ES-I3 (cell line): ENCODE measurements at regions not wholly inside any gene's neighbourhood (a gene's known extent, or its start where the extent isn't known, plus 50 kb on each side); places are given as distances from the start of the nearest gene placed in this dataset.

Experiments
- H3K36me3 ChIP-seq: 2 replicates; pipeline ENCODE4 v1.6.1; 2013; ENCODE audit warnings: mild to moderate bottlenecking, low read length, control low read depth, moderate library complexity; ENCODE audit not compliant: insufficient read depth
- H3K4me1 ChIP-seq: 2 replicates; pipeline ENCODE4 v1.6.1; 2013; ENCODE audit warnings: mild to moderate bottlenecking, control low read depth, low read length; ENCODE audit not compliant: insufficient read depth
- H3K9ac ChIP-seq: 2 replicates; pipeline ENCODE4 v1.6.1; 2013; ENCODE audit warnings: low read depth, mild to moderate bottlenecking, low read length, moderate library complexity
- H3K9me3 ChIP-seq: 2 replicates; pipeline ENCODE4 v1.6.1; 2013; ENCODE audit warnings: mild to moderate bottlenecking, low read length, moderate library complexity; ENCODE audit not compliant: control insufficient read depth, insufficient read depth

DNA sequence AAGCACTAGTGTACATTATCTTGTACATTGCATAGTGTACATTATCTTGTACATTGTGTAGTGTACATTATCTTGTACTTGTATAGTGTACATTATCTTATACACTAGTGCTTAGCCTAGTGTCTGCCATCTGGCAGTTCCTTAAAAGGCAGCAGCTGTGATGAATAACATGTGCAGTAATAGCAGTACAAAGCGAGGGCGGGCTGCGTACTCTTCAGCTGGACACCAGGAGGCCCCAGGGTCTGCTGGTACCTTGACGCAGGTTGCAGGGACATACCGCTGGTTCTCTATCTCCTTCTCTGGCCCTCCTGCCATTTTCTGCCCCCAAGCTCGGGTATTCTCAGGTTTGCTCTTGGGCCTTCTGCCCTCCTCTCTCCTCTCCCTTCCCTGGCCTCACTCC is 149.6 kb downstream of the SEC16B start:
- no peaks in the 10 kb centered on the region for H3K36me3 ChIP-seq
- peaks cover 4% of the 10 kb centered on the region for H3K4me1 ChIP-seq
- H3K9me3 ChIP-seq: no peaks in the 10 kb centered on the region
- no peak overlapping the region for H3K9ac ChIP-seq

DNA sequence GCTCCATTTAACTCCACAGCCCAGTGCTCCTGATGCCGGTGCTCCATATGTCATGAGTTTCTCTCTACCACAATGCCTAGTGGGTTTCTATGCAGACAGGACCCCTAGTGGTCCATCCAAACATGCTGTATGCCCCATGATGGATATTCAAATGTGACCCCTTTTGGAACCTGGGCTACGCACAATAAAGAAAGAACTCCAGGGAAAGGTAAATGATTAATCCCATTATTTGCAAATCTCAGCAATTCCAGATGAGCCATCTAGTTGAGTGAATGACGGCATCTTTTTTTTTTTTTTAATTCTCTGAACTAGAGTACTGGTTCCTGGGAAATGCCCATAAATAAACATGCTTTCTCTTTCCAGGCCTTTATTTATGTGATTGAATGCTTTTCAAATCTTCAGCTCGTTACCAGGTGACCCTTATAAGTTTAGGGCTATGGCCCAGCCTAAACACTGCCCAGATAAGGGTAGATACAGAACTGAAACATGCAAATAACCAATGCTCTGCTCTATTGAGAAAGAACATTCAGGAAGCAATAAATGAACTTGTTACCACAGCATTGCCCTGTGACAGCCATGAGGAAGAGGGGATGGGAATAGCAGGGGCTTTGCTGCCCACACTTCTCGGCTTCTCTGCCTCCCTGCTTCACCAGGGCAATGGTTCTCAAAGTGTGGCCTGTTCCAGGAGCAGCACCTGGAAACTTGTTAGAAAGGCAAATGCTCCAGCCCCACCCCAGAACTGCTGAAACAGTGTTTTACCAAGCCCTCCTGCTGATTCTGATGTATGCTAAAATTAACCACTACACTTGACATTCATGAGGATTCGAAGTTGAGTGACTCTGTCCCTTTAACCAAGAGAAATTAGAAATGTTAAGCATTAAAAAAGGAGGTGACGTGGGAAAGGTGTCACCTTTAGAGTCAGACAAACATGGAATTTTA is 151.7 kb downstream of the SEC16B start:
- Histone ChIP-seq H3K9me3 (no peaks in the 10 kb centered on the region), H3K4me1 (peaks cover 6% of the 10 kb centered on the region), H3K9ac (no peak overlapping the region), H3K36me3 (no peaks in the 10 kb centered on the region)

DNA sequence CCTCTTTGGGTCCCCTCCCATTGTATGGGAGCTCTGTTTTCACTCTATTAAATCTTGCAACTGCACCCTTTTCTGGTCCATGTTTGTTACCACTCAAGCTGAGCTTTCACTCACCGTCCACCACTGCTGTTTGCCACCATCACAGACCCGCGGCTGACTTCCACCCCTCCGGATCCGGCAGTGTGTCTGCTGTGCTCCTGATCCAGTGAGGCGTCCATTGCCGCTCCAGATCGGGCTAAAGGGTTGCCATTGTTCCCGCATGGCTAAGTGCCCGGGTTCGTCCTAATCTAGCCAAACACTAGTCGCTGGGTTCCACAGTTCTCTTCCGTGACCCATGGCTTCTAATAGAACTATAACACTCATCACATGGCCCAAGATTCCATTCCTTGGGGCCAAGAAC is 157.2 kb downstream of the SEC16B start:
- no peaks in the 10 kb centered on the region for H3K36me3 ChIP-seq
- no peaks in the 10 kb centered on the region for H3K9me3 ChIP-seq
- 0 out of 2 replicates have a peak, but pooled peaks cover 3% of the 10 kb centered on the region for H3K4me1 ChIP-seq
- no peak overlapping the region for H3K9ac ChIP-seq

DNA sequence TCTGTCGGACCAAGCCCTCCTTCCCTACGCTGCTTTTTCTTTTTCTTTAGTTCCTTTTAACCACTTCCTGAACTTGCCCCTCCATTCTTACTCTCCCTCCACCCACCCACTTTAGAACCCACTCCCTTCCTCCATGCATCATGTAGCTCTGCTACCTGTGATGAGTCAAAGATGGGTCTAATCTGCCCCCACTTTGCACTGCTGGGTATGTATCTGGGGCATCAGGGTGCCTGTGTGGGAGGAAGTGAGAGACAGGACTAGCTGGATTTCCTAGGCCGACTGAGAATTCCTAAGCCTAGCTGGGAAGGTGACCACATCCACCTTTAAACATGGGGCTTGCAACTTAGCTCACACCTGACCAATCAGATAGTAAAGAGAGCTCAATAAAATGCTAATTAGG is 157.7 kb downstream of the SEC16B start:
- H3K4me1 ChIP-seq: 0 out of 2 replicates have a peak, but pooled peaks cover 3% of the 10 kb centered on the region
- no peak overlapping the region for H3K9ac ChIP-seq
- H3K36me3 ChIP-seq: no peaks in the 10 kb centered on the region
- no peaks in the 10 kb centered on the region for H3K9me3 ChIP-seq

DNA sequence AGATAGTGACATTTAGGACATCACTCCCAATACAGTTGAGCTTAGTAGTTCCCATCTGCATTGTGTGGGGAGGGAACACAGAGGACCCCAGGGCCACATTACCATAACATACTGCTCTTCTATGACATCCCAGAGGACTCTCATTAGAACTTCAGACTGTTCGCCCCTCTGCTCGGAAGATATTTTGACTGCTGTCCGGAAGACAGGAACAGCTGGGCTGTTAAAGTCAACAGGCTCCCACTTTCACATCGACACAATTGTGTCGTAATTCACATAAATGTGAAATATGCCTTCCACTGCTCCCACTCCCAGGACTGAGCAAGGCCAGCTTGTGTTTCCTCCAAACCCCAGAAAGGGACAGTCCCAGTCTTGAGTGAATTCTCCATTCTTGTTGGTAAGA is 158.4 kb downstream of the SEC16B start:
- Histone ChIP-seq H3K9me3 (no peaks in the 10 kb centered on the region), H3K4me1 (0 out of 2 replicates have a peak, but pooled peaks cover 3% of the 10 kb centered on the region), H3K9ac (no peak overlapping the region), H3K36me3 (no peaks in the 10 kb centered on the region)

DNA sequence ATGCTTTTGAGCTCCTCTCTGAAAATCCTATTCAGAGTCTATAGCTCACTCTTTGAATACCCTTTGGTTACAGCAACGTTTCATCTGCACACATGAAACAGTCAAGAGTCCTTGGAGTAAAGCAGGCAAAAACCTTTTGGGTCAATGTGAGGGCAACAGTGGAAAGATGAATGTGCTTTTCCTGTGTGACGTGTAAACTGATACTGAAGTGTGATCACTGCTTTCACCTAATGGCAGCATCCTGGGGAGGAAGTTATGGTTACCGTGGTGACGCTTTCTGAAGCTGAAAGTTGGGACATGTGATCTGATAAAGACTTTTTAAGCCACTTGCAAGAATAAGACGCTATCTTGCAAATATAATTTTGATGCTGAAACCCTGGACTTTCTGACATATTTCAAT is 160.0 kb downstream of the SEC16B start:
- Histone ChIP-seq H3K9ac (no peak overlapping the region), H3K9me3 (no peaks in the 10 kb centered on the region), H3K36me3 (no peaks in the 10 kb centered on the region), H3K4me1 (0 out of 2 replicates have a peak, but pooled peaks cover 3% of the 10 kb centered on the region)

DNA sequence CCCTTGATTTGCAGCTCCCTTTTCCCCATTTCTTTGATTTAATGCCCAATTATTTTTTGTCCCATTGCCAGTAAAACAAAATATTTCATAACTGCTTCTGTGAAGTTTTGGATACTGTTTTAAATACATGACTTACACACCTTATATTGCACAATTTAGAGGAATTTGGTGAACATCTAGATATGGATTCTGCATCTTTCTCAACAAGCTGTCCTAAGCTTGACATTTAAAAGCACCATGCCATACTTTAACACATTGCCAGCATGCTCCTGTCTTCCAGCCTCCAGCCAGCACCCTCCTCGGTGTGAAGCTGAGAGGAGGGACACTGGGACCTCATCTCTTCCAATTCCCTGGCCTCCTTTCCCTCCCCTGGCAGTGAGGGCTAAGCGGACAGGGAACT is 167.6 kb downstream of the SEC16B start:
- H3K4me1 ChIP-seq: peaks cover 8% of the 10 kb centered on the region

DNA sequence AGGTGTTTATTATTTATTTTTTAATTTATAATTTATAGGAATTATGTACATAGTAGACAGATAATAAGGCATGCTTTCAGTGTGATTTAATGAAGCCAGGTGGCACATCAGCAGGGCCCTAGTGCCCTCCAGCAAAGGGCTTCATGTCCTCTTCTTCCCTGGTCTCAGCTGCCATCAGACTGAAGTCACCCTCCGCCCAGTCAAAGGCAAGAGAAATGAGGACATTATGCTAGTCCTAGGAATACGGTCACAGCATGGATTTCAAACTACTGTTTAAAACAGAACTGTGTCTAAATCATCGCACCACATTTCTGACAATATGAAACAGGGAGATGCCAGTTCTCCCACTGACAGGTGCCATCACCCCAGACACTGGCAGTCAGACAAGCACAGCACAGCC is 168.1 kb downstream of the SEC16B start:
- peaks cover 8% of the 10 kb centered on the region for H3K4me1 ChIP-seq
- no peak overlapping the region for H3K9ac ChIP-seq
- no peaks in the 10 kb centered on the region for H3K36me3 ChIP-seq
- peaks cover 4% of the 10 kb centered on the region for H3K9me3 ChIP-seq

More for the DNA sequence above, 167.6 kb downstream of the SEC16B start:
- Histone ChIP-seq H3K36me3 (no peaks in the 10 kb centered on the region), H3K9ac (no peak overlapping the region), H3K9me3 (peaks cover 4% of the 10 kb centered on the region)

DNA sequence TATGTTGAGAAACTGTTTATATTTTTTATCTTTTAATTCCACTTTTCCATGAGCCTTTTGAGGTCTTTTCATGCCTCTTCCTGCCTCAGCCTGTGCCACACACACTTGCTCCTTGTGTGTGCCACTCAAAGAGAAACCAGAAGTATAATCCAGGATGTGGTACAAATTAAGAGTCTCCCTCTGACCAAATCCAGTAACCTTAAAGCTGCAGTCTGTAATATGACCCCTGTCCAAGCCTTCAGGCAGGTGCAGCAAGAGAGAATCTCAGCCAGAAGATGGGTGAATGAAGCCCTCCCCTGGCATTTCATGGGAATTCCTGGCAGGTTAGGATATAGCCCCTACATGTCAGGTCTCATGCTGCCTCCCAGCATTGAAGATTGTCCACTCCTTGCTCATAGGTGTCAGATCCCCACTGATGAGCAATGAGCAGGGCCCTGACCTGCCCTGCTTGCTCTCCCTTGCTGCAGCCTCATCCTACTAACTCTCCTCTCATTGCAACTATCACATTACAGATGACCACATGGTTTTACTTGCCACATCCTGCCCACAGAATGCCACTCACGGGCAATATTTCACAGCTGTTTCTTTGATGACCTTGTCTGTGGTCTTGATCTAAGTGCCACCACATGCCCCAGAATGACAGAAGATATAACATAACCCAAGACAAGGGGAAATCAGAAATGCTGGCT is 169.3 kb downstream of the SEC16B start:
- Histone ChIP-seq H3K4me1 (peaks cover 8% of the 10 kb centered on the region), H3K9ac (no peak overlapping the region), H3K9me3 (peaks cover 4% of the 10 kb centered on the region), H3K36me3 (no peaks in the 10 kb centered on the region)

DNA sequence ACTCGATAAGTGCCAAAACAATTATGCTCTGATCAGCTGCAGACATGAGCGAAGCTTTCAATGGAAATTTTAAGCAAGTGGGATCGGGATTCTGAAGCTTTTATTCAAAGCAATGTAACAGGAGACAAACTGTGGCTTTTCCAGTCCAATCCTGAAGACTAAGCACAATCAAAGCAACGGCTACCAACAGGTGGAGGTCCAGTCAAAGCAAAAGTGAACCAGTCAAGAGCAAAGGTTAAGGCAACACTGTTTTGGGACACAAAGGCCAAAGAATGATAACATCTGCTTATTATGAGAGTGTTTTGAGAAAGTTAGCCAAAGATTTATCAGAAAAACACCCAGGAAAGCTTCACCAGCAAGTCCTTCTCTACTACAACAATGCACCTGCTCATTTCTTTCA is 170.1 kb downstream of the SEC16B start:
- H3K9ac ChIP-seq: no peak overlapping the region
- H3K9me3 ChIP-seq: peaks cover 4% of the 10 kb centered on the region
- no peaks in the 10 kb centered on the region for H3K36me3 ChIP-seq
- H3K4me1 ChIP-seq: peaks cover 15% of the 10 kb centered on the region

DNA sequence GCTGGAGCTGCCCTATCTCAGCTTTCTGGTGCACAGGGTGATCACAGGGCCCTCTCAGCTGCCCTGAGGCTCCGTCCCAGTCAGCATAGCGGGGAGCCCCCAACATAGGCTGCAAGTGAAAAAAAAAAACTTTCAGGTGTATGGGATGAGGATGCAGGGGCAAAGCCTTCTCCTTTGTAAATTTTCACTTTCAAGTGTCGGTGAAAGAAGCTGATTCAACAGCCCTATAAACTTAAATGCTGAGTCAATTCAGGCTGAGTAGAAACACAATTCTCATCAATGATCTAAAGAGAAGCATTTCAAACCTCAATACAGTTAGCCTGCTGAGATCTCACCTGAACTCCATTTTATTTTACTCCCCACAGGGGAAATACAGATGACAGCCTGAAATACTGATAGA is 171.2 kb downstream of the SEC16B start:
- Histone ChIP-seq H3K4me1 (peaks cover 26% of the 10 kb centered on the region), H3K9me3 (peaks cover 1% of the 10 kb centered on the region; the same call in 1 of the 2 replicates), H3K9ac (no peak overlapping the region), H3K36me3 (no peaks in the 10 kb centered on the region)

DNA sequence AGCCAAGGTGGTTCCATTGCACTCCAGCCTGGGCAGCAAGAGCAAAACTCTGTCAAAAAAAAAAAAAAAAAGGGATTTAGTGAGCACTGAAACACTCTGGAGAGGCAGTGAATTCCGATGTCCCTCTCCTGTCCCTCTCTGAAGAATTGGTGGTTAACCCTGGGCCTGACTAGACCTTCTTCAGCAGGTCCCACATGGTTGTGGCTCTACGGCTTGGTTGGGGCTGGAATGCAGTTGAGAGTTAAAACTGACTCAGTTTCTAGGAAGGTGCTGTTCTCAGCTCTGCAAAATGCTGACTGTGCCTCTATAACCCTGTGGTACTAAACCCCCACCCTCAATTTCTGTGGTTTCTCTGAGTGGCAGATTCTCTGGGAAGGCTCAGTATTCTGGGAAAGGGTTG is 173.3 kb downstream of the SEC16B start:
- Histone ChIP-seq H3K9me3 (no peaks in the 10 kb centered on the region), H3K9ac (no peak overlapping the region), H3K36me3 (no peaks in the 10 kb centered on the region), H3K4me1 (peaks cover 26% of the 10 kb centered on the region)

DNA sequence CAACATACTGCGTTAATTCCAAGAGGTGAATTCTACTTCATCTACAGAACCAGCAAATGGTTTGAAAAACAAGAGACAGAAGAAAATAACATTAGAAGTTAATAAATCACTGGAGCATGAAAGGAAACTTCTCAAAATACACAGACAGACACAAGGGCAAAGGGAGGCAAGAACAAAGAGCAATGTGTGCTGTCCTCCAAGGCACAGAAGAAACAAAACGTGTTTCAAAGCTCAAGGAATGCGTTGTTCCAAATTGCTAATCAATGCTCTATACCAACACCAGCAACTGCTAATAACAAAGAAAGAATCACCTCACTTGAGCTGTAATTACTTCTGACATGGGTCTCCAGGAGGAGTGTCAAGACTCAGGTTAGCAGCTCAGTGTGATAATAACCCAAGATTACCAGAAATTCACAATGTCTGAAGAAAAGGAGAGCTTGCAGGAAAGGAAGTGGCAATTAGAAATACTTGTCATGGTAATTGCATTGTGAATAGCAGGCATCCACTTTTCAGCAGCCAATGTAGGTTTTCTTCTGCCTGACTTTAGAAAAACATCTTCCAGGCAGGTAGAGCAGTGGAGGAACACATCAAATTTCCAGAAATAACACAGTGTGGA is 175.4 kb downstream of the SEC16B start:
- Histone ChIP-seq H3K9ac (no peak overlapping the region), H3K4me1 (peaks cover 26% of the 10 kb centered on the region), H3K9me3 (no peaks in the 10 kb centered on the region), H3K36me3 (no peaks in the 10 kb centered on the region)

DNA sequence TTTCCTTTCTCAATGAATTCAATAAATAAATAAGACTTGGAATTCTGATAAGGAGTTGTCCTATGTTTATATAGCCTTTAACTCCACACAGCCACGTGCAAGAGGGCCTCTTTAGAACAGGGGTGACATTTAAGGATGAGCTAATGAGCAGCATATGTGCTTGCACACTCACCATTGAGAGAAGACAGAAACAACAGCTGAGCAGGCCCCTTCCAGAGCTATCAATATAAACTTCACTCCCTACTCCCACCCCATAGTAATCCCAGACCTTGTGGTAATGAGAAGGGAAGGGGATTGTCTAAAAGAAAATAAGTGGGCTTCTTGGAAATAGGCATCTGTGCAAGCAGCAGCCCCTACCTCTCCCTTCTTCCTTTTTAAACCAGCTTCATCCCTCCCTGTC is 176.0 kb downstream of the SEC16B start:
- H3K4me1 ChIP-seq: peaks cover 26% of the 10 kb centered on the region
- H3K36me3 ChIP-seq: no peaks in the 10 kb centered on the region
- H3K9ac ChIP-seq: no peak overlapping the region
- H3K9me3 ChIP-seq: no peaks in the 10 kb centered on the region
